HG03025 (cell line): ENCODE measurements at regions not wholly inside any gene's neighbourhood (a gene's known extent, or its start where the extent isn't known, plus 50 kb on each side); places are given as distances from the start of the nearest gene placed in this dataset.

Source experiments
- ATAC-seq: cut with Tn5 transposase; IDR thresholded peaks from one replicate; pipeline ENCODE4 v1.9.1; 2021; ENCODE audit warnings: mild to moderate bottlenecking, moderate library complexity; ENCODE audit not compliant: unreplicated experiment, low FRiP score

DNA sequence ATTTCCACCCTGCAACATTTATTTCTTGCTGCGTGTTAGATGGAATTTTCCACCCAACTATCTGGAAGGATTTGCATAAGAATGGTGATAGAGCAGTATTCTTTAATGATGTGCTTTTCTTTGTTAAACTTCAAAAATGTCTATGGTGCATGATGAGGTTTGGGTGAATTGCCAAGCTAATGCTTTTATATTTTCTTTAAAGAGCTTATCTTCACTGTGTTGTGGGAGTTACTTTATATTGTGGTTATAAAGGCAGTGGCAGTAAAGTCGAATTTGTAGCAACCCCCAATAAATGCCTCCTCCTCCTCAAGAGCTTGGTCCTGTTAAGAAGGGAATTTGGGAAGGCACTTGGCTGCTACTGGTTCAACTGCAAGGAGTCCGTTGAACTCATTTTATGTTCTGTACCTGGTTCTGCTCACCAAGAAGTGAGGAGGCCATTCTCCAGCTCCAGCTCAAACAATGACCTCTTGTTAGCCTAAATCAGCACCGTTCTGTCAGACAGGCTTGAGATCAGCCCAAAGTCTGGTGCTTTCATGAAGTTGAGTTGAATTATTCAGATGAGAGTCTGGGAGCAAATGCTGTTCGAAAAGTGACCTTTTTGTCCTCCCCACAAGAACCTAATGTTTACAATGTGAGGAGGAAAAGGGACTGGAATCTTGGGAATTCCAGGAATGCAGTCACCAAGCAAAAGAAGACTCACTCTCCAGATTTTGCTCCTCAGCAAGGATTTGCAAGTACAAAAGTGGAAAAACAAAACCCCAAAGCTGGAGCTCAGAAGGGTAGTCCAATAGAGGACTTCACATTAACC is 217.0 kb downstream of the TMEM38B start:
- no peak for ATAC-seq

GRCh38 chr9:105912157-105912862 is 218.0 kb downstream of the TMEM38B start:
- no peak for ATAC-seq

- no peak for ATAC-seq
Measured at GRCh38 chr9:105912863-105913516, 218.6 kb downstream of the TMEM38B start.

DNA sequence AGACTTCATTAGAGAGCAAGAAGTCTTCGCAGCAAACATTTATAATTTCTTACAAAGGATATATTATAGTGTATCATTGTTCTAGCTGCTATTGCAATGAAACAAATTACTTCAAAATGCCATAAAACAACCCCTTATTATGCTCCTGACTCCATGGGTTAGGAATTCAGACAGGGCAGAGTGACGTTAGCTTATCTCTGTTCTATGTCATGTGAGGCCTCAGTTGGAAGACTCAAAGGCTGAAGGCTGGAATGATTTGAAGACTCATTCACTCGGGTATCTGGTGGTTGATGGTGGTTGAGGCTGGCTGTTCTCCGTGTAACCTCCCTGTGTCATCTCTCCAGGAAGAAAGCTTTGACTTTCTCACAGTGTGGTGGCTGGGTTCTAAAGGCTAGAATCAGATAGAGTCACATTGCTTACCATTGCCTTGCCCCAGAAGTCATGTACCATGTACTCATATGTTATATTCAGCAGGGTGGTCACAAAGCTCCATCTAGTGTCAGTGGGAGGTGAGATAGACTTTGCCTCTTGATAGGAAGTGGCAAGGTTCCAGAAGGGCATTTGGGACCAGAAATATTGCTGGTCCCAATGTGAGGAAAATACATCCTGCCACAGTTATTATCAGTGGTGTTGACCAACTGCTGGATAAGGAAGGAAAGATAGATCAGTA is 226.9 kb downstream of the TMEM38B start:
- ATAC-seq = no peak

DNA sequence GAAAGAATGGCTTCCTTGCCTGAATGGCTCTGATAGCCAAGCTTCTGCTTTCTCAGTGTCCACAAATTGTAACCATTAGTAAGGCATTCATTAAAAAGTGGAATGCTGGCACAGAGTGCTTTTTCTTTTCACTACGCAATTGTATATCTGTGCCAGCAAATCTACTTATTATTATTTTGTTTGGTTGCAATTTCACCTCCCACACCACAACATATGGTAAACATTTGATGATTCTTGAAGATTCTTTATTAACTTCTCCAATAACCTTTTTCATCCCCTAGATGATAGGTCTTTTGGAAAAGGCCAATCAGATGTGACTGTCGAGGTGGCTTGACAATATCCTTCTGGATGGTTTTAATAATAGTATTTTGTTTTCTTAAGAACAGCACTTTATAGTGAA is 234.1 kb downstream of the TMEM38B start:
- no peak for ATAC-seq

DNA sequence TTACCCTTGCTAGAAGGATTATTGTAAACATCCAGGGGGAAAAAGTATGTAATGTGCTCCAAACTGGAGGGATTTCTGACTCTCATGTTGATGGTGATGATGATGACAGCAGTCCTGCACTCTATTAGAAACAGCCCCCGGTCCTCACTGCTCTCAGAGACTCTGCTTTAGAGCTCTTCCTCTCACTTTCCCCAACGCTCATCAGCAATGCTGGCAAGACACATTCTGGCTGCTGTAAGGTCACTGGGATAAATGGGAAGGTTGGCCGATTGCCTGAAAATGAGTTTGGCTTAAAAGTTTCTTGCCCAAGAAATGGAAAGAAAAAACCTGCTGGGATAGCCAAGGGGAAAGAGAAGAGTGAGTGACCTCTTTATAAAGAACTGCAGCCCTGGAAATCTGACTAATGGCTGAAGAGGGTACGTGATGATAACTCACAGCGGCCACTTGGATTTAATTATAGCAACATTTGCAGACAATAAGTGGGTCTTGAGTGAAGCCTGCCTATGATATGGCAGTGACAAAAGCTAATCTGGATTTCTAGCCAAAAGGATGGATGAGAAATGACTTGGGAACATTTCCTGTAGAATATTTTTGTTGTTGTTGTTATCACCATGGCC is 235.8 kb downstream of the TMEM38B start:
- no peak for ATAC-seq

GRCh38 chr9:105932276-105932675 is 237.9 kb downstream of the TMEM38B start:
- ATAC-seq = no peak

- no peak for ATAC-seq
Measured at GRCh38 chr9:105950448-105950847, 256.1 kb downstream of the TMEM38B start.

DNA sequence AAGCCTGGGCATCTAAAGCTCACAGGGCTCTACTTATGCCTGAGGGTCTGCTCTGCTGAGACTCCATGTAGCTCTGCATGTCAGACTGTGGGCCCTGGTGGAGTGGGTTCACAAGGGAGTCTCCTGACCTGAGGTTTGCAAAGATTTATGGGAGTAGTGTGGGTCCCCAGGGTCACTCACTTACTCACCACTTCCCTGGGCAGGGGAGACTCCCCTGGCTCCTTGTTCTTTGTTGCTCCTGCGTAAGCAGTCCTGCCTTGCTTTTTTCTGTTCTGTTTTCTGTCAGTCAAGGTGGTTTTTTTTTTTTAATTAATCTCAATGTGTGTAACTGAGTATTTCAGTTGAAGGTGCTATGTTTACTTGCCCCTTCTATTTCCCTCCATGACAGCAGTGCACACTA is 256.6 kb downstream of the TMEM38B start:
- no peak for ATAC-seq

- no peak for ATAC-seq
Measured at GRCh38 chr9:105954517-105954916, 260.2 kb downstream of the TMEM38B start.

DNA sequence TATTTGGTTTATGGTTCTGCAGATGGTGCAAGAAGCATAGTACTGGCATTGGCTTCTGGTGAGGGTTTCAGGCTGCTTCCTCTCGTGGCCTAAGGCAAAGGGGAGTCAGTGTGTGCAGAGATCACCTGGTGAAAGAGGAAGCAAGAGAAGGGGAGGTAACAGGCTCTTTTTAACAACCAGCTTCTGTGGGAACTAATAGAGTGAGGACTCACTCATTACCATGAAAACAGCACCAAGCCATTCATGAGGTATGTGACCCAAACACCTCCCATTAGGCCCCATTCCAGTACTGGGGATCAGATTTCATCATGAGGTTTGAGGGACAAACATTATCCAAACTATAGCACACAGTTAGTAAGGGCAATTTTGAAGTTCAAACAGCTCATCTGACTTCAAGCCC is 263.5 kb downstream of the TMEM38B start:
- ATAC-seq = no peak

- no peak for ATAC-seq
Measured at GRCh38 chr9:105958587-105958986, 264.2 kb downstream of the TMEM38B start.

GRCh38 chr9:105959531-105959930 is 265.2 kb downstream of the TMEM38B start:
- ATAC-seq = no peak

GRCh38 chr9:105963343-105964099 is 269.2 kb downstream of the TMEM38B start:
- ATAC-seq = no peak

DNA sequence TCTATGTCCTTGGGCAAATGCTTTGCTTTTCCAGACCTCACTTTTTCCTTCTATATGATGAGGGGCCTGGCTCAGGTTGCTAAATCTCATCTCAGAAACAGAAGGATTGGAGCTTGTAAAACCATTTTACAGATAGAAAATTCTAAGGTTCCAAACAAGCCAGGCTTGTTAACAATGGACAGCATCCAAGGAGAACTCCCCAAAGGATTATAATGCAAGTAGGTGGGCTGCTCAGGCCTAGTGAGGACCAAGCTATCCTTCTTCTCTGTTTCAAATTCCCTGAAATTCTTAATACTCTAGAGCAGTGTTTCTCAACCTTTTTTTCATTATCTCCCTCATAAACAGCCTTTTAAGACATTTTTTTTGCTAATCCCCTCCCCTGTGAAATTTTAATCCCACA is 269.8 kb downstream of the TMEM38B start:
- no peak for ATAC-seq

DNA sequence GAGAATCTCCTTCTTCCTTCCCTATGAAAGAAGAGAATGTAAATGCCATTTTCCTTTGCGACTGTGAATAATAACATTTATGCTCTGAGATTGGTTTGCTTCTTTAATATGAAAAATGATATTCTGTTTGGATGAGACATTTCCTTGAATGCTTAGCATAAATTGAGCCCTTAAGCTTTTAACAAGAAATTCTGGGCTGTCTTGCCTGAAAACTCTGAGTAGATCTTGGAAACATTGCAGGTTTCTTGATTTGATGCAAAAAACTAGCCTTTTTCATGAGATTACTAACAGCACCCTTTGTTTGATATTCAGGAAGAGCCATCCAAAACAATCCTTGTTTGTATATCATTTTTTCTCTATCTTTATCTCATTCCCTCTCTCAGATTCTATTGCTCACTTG is 272.5 kb downstream of the TMEM38B start:
- no peak for ATAC-seq

DNA sequence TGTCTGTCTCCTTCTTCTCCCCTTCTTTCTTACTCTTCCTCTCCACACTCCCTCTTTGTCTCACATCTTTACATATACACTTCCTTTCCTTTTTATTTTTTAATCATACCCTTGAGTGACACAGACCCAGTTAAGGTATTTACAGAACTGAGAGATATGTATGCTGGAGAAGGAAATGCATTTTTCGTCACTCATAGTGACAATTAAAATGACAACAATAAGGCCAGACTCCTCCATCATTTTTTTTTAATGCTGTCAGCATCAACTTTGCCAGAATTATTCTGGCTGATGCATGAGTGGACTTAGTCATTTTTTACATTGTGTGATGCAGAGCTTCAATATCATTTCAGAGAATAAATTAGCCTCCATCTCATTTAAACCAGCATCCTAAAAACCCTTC is 272.9 kb downstream of the TMEM38B start:
- ATAC-seq = no peak

- no peak for ATAC-seq
Measured at GRCh38 chr9:105967797-105968196, 273.5 kb downstream of the TMEM38B start.

DNA sequence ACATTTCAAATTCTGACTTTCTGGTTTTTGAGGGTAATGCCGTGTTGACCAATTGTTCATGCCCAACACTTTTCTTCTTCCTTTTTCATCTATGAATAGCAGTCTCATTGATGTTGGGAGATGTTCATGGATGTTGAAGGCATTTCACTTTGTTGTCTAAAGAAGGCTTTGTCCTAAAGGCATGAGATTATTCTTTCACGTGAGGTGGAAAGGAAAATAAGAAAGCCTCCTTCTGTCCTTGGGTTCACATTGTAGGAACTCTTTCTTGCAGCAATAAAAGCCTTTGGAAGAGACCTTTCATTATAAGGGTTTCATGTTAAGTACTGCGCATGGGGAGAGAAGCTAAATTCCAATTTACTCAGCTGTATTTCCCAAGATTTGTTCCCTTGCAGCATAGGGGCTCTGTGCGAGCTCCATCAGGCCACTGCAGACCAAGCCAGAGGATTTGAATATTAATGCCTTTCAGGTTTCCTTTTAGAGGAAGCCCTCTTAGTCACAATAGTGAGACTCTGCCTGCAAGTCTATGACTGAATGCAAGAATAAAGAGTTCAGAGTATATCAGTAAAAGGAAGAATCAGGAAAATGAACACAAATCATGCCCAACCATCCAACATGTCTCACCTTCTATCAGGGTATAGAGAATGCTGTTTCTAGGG is 274.6 kb downstream of the TMEM38B start:
- ATAC-seq = no peak
